ENCODE measurements at regions not wholly inside any gene's neighbourhood (a gene's known extent, or its start where the extent isn't known, plus 50 kb on each side); places are given as distances from the start of the nearest gene placed in this dataset.
A peak's percentile ranks its signal among the peaks of the same experiment; 100 is the strongest.

DNA sequence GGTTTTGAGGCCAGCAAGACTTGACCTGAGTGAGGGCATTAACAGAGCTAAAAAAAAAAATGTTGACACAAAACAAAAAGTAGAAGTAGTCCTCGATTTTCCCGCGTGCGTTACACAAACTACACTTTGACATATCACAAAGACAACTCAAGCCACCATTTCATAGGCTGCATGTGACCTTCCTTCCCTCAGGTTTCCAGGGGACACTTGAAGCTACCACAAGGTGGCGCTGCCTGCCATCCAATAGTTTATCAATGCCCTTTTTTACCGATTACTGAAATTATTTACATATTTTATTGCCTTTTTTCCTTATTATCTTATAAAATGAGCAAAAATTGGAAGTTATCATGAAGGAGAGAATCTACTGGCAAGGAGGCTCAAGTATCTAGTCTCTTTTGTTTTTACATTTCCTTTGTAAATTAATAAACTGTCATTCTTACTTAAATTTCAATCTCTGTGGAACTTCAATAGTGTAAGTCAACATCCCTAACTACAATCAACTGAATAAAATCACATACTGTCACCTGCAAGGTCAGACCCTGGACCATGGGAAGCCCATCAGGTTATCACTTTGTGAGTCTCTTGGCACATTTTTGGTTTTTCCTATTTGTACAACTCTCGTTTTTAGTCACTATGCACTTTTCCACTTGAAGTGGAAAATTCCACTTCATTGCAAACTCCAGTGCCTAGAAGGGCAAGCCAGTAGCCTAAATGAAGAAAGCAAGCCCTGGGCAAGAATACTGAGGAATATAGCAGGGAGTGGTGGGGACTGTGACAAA, 84.6 kb upstream of the CPSF6 start:
- TF ChIP-seq POLR2AphosphoS5 (IDR thresholded peaks at IDR 0.05; ENCODE audit: low read depth) = no peak
- TF ChIP-seq, protein P1, sequence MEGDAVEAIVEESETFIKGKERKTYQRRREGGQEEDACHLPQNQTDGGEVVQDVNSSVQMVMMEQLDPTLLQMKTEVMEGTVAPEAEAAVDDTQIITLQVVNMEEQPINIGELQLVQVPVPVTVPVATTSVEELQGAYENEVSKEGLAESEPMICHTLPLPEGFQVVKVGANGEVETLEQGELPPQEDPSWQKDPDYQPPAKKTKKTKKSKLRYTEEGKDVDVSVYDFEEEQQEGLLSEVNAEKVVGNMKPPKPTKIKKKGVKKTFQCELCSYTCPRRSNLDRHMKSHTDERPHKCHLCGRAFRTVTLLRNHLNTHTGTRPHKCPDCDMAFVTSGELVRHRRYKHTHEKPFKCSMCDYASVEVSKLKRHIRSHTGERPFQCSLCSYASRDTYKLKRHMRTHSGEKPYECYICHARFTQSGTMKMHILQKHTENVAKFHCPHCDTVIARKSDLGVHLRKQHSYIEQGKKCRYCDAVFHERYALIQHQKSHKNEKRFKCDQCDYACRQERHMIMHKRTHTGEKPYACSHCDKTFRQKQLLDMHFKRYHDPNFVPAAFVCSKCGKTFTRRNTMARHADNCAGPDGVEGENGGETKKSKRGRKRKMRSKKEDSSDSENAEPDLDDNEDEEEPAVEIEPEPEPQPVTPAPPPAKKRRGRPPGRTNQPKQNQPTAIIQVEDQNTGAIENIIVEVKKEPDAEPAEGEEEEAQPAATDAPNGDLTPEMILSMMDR (IDR thresholded peaks at IDR 0.05; ENCODE audit: insufficient read depth, low read length) = peak; percentile 92
- TF ChIP-seq, protein P2, sequence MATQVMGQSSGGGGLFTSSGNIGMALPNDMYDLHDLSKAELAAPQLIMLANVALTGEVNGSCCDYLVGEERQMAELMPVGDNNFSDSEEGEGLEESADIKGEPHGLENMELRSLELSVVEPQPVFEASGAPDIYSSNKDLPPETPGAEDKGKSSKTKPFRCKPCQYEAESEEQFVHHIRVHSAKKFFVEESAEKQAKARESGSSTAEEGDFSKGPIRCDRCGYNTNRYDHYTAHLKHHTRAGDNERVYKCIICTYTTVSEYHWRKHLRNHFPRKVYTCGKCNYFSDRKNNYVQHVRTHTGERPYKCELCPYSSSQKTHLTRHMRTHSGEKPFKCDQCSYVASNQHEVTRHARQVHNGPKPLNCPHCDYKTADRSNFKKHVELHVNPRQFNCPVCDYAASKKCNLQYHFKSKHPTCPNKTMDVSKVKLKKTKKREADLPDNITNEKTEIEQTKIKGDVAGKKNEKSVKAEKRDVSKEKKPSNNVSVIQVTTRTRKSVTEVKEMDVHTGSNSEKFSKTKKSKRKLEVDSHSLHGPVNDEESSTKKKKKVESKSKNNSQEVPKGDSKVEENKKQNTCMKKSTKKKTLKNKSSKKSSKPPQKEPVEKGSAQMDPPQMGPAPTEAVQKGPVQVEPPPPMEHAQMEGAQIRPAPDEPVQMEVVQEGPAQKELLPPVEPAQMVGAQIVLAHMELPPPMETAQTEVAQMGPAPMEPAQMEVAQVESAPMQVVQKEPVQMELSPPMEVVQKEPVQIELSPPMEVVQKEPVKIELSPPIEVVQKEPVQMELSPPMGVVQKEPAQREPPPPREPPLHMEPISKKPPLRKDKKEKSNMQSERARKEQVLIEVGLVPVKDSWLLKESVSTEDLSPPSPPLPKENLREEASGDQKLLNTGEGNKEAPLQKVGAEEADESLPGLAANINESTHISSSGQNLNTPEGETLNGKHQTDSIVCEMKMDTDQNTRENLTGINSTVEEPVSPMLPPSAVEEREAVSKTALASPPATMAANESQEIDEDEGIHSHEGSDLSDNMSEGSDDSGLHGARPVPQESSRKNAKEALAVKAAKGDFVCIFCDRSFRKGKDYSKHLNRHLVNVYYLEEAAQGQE (IDR thresholded peaks at IDR 0.05; ENCODE audit: insufficient replicate concordance, low read depth) = no peak
- no peak for TF ChIP-seq SPI1 (IDR thresholded peaks at IDR 0.05; ENCODE audit: borderline replicate concordance, low read depth)
- no peak for TF ChIP-seq GABPA (IDR thresholded peaks at IDR 0.05; ENCODE audit: low read depth)
